Stromal cell of bone marrow (primary cell): ENCODE measurements at regions not wholly inside any gene's neighbourhood (a gene's known extent, or its start where the extent isn't known, plus 50 kb on each side); places are given as distances from the start of the nearest gene placed in this dataset.

Experiments used
- DNase-seq: peaks from one replicate; pipeline ENCODE4 v3.0.0-alpha.2; 2012; ENCODE audit warnings: low read depth

DNA sequence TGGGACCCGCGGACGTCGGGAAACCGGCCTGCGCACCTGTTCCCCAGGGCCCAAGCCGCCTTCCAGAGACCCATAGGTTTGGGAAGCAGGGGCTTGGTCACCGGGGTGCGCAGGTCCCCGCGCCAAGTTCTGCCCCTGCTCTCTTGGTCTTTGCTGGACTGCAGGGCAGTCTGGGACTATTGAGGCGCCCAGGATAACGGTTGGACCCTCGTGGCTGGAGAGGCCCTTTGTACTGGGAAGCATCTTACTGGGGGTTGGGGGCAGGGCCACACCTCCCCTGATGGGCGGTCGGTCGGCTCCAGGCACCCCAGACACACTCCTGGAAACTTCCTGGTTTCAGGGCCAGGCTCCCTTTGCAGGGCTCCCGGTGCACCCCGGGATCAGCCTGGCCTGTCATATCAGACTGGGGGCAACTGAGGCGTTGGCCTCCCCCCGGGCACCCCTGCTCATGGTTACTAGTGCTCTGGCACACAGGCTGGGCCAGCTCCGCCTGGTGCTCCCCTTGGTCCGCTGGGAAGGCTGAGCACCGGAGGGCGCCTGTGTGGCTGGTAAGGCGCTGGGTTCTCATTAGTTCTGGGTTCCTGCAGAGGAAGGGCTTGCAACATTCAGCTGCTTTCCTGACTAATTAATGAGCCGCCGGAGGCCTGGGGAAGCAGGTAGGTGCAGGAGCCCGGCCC lies 1250.5 kb downstream of the BRD1 start:
- DNase-seq: no peak

DNA sequence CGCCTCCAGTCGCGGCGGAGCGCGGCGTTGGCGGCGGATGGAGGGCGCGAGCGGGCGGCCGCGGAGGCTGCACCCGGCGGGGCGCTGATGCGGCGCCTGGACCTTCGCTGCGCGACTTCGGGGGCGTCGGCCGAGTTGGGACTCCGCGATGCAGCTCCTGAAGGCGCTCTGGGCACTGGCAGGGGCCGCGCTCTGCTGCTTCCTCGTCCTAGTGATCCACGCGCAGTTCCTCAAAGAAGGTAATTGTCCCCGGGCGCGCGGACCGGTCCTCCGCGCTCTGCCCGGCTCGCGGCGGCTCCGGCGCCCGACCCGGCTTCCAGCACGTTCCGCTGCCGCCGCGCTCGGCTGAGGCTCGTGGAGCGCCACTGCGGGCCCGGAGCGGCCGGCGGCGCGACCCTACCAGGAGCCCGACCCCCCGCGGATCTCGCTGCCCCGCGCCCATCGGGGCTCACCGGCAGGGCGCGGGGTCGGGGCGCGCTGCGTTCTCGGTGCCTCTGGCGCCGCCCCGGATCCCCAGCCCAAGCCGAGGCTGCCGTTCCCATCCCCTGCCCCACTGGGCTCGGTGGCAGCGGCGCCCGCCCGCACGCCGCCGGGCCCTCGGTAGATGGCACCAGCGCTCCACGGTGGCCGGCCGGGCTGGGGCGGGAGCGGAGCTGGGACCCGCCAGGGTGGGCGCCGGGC lies 1251.2 kb downstream of the BRD1 start:
- DNase-seq: no peak

- no peak for DNase-seq
Observed at GRCh38 chr22:48575618-48576332, 1251.9 kb downstream of the BRD1 start.

- no peak for DNase-seq
Observed at GRCh38 chr22:48574776-48575617, 1252.7 kb downstream of the BRD1 start.

- no peak for DNase-seq
Observed at GRCh38 chr22:48573766-48574165, 1253.9 kb downstream of the BRD1 start.

- DNase-seq: no peak
Observed at GRCh38 chr22:48572951-48573350, 1254.7 kb downstream of the BRD1 start.

- no peak for DNase-seq
Observed at GRCh38 chr22:48570912-48571311, 1256.8 kb downstream of the BRD1 start.

DNA sequence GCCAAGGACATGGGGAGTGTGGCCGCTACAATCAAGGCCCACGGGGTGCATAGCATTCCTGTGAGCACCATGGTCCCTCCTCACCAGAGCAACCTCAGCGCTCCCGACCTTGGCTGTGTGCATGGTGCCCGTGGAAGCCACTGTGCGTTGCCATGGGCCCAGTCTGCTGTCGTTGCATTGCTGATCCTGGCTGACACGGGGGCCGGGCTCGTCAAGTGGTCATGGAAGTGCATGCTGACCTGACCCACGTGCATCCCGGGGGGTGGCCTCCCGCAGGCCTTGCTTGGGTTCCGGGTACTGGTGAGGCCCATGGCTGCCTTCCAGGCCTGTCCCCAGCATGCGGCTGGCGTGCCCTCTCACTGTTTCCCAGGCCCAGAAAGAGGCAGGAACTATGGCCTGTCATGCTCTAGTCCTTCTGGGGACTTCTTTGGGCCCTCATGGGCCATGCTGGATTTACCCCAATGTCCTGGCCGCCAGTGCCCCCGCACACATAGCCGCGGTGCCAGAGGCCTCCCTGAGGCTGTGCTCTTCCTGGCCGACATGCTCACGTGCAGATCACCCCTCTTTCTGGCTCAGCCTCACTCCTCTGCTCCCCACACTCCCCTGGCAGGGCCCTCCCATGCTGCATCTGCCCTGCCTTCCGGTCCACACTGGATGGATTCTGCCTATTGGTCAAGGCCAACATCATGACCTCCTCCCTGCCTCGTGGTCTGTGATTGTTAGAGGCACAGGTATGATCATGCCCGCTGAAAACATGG lies 1258.0 kb downstream of the BRD1 start:
- no peak for DNase-seq

- no peak for DNase-seq
Observed at GRCh38 chr22:48568736-48569330, 1258.8 kb downstream of the BRD1 start.

- DNase-seq: no peak
Observed at GRCh38 chr22:48567213-48567975, 1260.3 kb downstream of the BRD1 start.

DNA sequence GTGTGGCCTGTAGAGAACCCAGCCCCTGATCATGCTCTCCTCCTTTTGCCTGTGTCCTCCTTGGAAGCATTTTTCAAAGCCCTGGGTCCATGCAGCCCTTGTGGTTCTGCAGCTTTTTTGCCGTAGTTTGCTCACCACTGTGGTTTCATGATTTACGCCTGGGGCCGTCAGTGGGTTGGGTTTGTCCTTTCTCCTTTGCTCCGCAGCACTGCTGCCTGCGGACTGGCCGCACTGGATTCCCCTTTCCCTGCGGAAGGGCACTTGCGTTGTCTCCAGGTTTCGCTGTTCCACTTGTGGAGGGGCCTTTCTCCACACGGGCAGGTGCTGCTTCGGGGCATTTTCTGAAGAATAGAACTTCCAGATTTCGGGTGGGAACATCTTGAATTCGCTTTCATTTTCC lies 1260.9 kb downstream of the BRD1 start:
- DNase-seq: no peak

- no peak for DNase-seq
Observed at GRCh38 chr22:48565901-48566501, 1261.7 kb downstream of the BRD1 start.

GRCh38 chr22:48564995-48565394 lies 1262.7 kb downstream of the BRD1 start:
- DNase-seq: no peak

DNA sequence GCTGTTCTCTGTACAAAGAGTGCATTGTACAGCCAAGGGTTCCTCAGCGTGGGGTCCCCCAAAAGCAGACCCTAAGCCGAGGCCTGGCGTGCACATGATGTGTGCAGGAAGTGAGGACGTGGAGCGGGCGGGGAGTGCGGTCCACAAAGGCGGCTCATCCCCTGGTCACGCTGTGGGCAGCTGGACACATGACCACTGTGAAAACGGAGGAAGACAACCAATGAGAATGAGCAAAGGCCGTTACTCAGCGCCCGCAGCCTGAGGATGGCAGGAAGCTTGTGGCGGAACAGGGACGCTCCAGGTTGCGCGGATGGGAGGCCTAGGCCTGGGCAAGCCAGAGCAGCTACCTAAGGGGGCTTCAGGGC lies 1263.7 kb downstream of the BRD1 start:
- DNase-seq: no peak

- no peak for DNase-seq
Observed at GRCh38 chr22:48563118-48563965, 1264.3 kb downstream of the BRD1 start.

DNA sequence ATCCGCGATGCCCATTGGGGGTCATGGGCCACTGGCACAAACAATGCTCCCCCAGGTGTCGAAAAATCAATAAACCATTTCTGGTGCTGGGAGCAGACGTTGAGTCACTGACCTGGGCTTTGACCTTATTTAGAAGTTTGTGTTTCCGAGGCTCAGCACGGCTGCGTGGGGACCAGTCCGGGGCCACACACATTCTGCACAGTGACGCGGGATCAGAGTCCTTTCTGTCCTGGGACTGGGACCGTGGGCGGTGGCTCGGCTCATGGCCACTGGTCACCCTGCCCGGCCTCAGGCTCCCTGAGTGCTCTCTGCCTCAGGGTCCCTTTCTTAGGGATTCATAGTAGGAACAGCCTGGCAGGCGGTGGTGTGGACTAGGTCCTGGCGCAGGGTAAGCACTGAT lies 1266.0 kb downstream of the BRD1 start:
- DNase-seq: no peak

DNA sequence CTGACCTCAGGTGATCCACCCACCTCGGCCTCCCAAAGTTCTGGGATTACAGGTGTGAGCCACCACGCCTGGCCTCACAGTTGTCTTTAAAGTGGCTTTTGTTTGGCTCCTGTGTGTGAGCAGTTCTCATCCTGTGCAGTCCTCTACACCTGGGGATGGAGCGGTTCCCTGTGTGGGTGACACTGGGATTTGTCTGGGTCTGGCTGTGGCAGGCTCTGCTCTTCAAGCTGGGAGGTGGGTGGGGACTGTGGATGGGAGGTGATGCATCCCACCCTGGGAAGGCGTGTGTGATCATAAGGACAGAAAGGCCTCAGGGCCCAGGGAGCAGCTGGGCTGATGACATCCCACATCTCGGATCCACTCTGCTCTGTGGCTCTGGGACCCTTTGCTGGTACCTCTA lies 1266.8 kb downstream of the BRD1 start:
- no peak for DNase-seq

GRCh38 chr22:48560389-48560751 lies 1267.3 kb downstream of the BRD1 start:
- DNase-seq: no peak
